SK-N-SH treated with all-trans-retinoic acid at 6 μM for 48 hours (cell line): ENCODE measurements at regions not wholly inside any gene's neighbourhood (a gene's known extent, or its start where the extent isn't known, plus 50 kb on each side); places are given as distances from the start of the nearest gene placed in this dataset.

Experiments used
- ARNTL ChIP-seq: fragments of 450-650 bp; formaldehyde crosslinking; IDR thresholded peaks from 2 replicates; pipeline ENCODE4 v1.5.0; 2020; ENCODE audit warnings: low read depth, mild to moderate bottlenecking, moderate library complexity, borderline replicate concordance
- CSDC2 ChIP-seq: fragments of 250-450 bp; sonication (Bioruptor Pico); IDR thresholded peaks from 2 replicates; pipeline ENCODE4 v1.5.0; 2020; ENCODE audit warnings: mild to moderate bottlenecking, moderate library complexity
- ISL1 ChIP-seq: fragments of 250-450 bp; sonication (Bioruptor Pico); IDR thresholded peaks from 2 replicates; pipeline ENCODE4 v2.1.2; 2022; ENCODE audit warnings: mild to moderate bottlenecking, moderate library complexity
- SNAI2 ChIP-seq: fragments of 250-450 bp; sonication (Bioruptor Pico); IDR thresholded peaks from 2 replicates; pipeline ENCODE4 v1.5.0; 2020; ENCODE audit warnings: mild to moderate bottlenecking, moderate library complexity
- TCF4 ChIP-seq: fragments of 250-450 bp; sonication (Bioruptor Pico); IDR thresholded peaks from 2 replicates; pipeline ENCODE4 v1.8.0; 2021; ENCODE audit warnings: mild to moderate bottlenecking, moderate library complexity, borderline replicate concordance
- ZFP3 ChIP-seq: fragments of 250-450 bp; sonication (Bioruptor Pico); IDR thresholded peaks from 2 replicates; pipeline ENCODE4 v1.5.0; 2020; ENCODE audit warnings: mild to moderate bottlenecking, moderate library complexity
- ZFP30 ChIP-seq: fragments of 450-650 bp; formaldehyde crosslinking; IDR thresholded peaks from 2 replicates; pipeline ENCODE4 v1.5.0; 2022; ENCODE audit warnings: mild to moderate bottlenecking, moderate library complexity
- ZNF565 ChIP-seq: fragments of 450-650 bp; formaldehyde crosslinking; conservative IDR thresholded peaks from 2 replicates; pipeline ENCODE4 v1.5.0; 2020; ENCODE audit warnings: low read depth, mild to moderate bottlenecking, moderate library complexity
- TF ChIP-seq, protein P1 (sequence below): fragments of 250-450 bp; sonication (Bioruptor Pico); IDR thresholded peaks from 2 replicates; pipeline ENCODE4 v1.8.0; 2020; ENCODE audit warnings: mild to moderate bottlenecking, moderate library complexity, borderline replicate concordance
- TF ChIP-seq, protein P2 (sequence below): fragments of 250-450 bp; sonication (Bioruptor Pico); IDR thresholded peaks from 2 replicates; pipeline ENCODE4 v1.8.0; 2021; ENCODE audit warnings: low read depth, mild to moderate bottlenecking, moderate library complexity, borderline replicate concordance

DNA sequence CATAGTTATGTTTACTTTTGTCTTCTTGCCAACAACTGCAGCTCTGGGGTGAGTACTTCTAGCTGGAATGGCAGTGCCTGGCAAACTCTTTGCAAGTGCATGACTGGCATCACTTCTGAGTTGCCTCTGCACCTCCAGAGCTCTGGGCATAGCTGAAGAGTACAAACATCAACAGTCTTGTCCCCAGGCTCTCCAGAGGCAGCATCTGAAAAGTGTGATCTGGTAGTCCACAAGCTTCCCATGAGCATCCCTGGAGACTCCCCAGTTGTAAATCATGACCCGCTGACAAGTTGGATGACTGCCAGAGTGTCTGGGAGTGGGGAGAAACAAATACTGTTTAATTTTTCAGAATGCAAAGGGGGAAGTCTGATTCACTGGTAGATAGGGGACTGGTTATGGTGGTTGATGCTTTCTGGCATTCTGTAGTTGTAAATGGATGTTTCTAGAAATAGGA lies 138.9 kb upstream of the CDK13 start:
- TF ChIP-seq, protein P1, sequence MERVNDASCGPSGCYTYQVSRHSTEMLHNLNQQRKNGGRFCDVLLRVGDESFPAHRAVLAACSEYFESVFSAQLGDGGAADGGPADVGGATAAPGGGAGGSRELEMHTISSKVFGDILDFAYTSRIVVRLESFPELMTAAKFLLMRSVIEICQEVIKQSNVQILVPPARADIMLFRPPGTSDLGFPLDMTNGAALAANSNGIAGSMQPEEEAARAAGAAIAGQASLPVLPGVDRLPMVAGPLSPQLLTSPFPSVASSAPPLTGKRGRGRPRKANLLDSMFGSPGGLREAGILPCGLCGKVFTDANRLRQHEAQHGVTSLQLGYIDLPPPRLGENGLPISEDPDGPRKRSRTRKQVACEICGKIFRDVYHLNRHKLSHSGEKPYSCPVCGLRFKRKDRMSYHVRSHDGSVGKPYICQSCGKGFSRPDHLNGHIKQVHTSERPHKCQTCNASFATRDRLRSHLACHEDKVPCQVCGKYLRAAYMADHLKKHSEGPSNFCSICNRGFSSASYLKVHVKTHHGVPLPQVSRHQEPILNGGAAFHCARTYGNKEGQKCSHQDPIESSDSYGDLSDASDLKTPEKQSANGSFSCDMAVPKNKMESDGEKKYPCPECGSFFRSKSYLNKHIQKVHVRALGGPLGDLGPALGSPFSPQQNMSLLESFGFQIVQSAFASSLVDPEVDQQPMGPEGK (CRISPR knock-in tag) = no peak
- TF ChIP-seq ISL1 (CRISPR knock-in tag) (0 out of 2 replicates have a peak, but pooled peaks have one; percentile 28), ZFP30 (no peak), ZFP3 (CRISPR knock-in tag) (peak; percentile 57; the same call in 1 of the 2 replicates), ARNTL (CRISPR knock-in tag) (no peak), TCF4 (0 out of 2 replicates have a peak, but pooled peaks have one; percentile 10), SNAI2 (CRISPR knock-in tag) (no peak), ZNF565 (CRISPR knock-in tag) (no peak), CSDC2 (CRISPR knock-in tag) (no peak)
- TF ChIP-seq, protein P2, sequence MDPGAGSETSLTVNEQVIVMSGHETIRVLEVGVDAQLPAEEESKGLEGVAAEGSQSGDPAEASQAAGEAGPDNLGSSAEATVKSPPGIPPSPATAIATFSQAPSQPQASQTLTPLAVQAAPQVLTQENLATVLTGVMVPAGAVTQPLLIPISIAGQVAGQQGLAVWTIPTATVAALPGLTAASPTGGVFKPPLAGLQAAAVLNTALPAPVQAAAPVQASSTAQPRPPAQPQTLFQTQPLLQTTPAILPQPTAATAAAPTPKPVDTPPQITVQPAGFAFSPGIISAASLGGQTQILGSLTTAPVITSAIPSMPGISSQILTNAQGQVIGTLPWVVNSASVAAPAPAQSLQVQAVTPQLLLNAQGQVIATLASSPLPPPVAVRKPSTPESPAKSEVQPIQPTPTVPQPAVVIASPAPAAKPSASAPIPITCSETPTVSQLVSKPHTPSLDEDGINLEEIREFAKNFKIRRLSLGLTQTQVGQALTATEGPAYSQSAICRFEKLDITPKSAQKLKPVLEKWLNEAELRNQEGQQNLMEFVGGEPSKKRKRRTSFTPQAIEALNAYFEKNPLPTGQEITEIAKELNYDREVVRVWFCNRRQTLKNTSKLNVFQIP = no peak
